CD4-positive, CD25-positive, alpha-beta regulatory T cell (primary cell): ENCODE measurements at regions not wholly inside any gene's neighbourhood (a gene's known extent, or its start where the extent isn't known, plus 50 kb on each side); places are given as distances from the start of the nearest gene placed in this dataset.

ENCODE experiments used
- ATAC-seq, 2 donors: fragments of 150-1000 bp; cut with Tn5 transposase; one replicate each; pipeline ENCODE4 v1.10.0; 2021; ENCODE audit warnings: low read depth in 2 of 2, moderate number of reproducible peaks in 2 of 2, moderate library complexity in 1 of 2
- DNase-seq, 3 donors: peaks; one replicate each; pipeline versions ENCODE4 v3.0.0 to v3.0.0-alpha.2; 2012 to 2022; ENCODE audit warnings: mixed read lengths in 1 of 3
- H3K27ac ChIP-seq: one replicate; pipeline ENCODE4 v1.7.0; 2013; ENCODE audit warnings: mild to moderate bottlenecking, low read length; ENCODE audit not compliant: insufficient read depth, poor library complexity, severe bottlenecking
- H3K27me3 ChIP-seq: one replicate; pipeline ENCODE4 v1.7.0; 2013; ENCODE audit warnings: low read length; ENCODE audit not compliant: control insufficient read depth, insufficient read depth
- H3K36me3 ChIP-seq: one replicate; pipeline ENCODE4 v1.7.0; 2013; ENCODE audit warnings: mild to moderate bottlenecking, low read length, moderate library complexity; ENCODE audit not compliant: control insufficient read depth, insufficient read depth
- H3K4me1 ChIP-seq: 2 replicates; pipeline ENCODE4 v1.7.0; 2013; ENCODE audit warnings: mild to moderate bottlenecking, low read length; ENCODE audit not compliant: insufficient read depth, control insufficient read depth, poor library complexity, severe bottlenecking
- H3K4me3 ChIP-seq: one replicate; pipeline ENCODE4 v1.7.0; 2013; ENCODE audit warnings: low read depth, mild to moderate bottlenecking, low read length, moderate library complexity
- H3K9me3 ChIP-seq, 2 experiments: 1 replicate in 1 of 2; 2 replicates in 1 of 2; pipeline ENCODE4 v1.7.0; 2013; ENCODE audit warnings: low read length in 2 of 2, mild to moderate bottlenecking in 1 of 2, moderate library complexity in 1 of 2; ENCODE audit not compliant: control insufficient read depth in 2 of 2
- H3K27ac Mint-ChIP-seq, 3 donors: one replicate each; pipeline ENCODE4 v1.8.0; 2020 to 2022; ENCODE audit warnings: mild to moderate bottlenecking in 3 of 3, mixed read lengths in 3 of 3, moderate library complexity in 2 of 3
- H3K27me3 Mint-ChIP-seq: one replicate; pipeline ENCODE4 v1.8.0; 2022; ENCODE audit warnings: mild to moderate bottlenecking, mixed read lengths
- H3K36me3 Mint-ChIP-seq: one replicate; pipeline ENCODE4 v1.8.0; 2020; ENCODE audit warnings: mixed read lengths
- H3K4me1 Mint-ChIP-seq, 4 donors: one replicate each; pipeline ENCODE4 v1.8.0; 2020 to 2022; ENCODE audit warnings: mixed read lengths in 4 of 4, mild to moderate bottlenecking in 1 of 4
- H3K4me3 Mint-ChIP-seq, 4 donors: one replicate each; pipeline ENCODE4 v1.8.0; 2020 to 2022; ENCODE audit warnings: mild to moderate bottlenecking in 4 of 4, mixed read lengths in 4 of 4, moderate library complexity in 3 of 4
- H3K9me3 Mint-ChIP-seq, 7 donors: one replicate each; pipeline ENCODE4 v1.8.0; 2020 to 2022; ENCODE audit warnings: mixed read lengths in 7 of 7, mild to moderate bottlenecking in 3 of 7, moderate library complexity in 2 of 7

DNA sequence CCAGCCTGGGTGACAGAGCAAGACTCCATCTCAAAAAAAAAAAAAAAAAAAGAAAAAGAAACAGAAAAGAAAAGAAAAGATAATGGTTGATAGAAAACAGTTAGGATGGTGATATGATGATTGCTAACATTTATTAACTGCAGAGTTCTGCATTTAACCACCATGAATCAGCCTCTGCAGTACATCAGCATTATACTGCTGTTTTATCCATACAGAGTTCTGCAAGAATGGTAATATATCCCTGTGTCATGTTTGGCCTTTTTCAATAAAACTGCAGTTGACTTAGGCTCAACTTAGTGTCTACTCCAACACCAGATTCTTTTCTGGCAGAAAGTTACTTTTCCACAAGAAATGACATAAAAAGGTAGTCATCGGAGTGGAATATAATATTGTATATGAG is 62.6 kb downstream of the DUSP6 start:
- no peak for ATAC-seq
- H3K27me3 ChIP-seq: no peaks in the 10 kb centered on the region

DNA sequence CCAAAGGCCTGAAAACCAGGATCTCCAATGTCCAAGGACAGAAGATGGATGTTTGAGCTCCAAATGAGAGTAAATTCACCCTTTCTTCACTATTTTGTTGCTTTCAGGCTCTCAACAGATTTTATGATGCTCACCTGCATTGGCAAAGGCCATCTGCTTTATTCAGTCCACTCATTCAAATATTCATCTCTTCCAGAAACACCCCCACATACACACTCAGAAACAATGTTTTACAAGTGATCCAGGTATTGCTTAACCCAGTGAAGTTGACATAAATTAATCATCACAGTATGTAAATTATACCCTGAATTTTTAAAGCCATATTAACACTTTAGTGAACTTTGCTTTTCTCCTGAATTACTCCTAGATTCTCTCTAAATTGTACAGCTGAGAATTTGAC is 63.3 kb downstream of the DUSP6 start:
- Mint-ChIP-seq H3K4me1 (no peaks in the 10 kb centered on the region), H3K36me3 (no peaks in the 10 kb centered on the region), H3K27me3 (peaks cover 8% of the 10 kb centered on the region), H3K4me3 (no peak overlapping the region), H3K27ac (peak overlapping the region in 1 of 3 donors; percentile 34), H3K9me3 (peaks cover 0 to 2% (median 0%) of the 10 kb centered on the region in 7 donors)
- no peak for DNase-seq
- no peak overlapping the region for H3K4me3 ChIP-seq
- H3K9me3 ChIP-seq: no peaks in the 10 kb centered on the region
- no peaks in the 10 kb centered on the region for H3K4me1 ChIP-seq
- no peaks in the 10 kb centered on the region for H3K36me3 ChIP-seq
- H3K27me3 ChIP-seq: no peaks in the 10 kb centered on the region
- H3K27ac ChIP-seq: no peak overlapping the region
- no peak for ATAC-seq

More for the DNA sequence above, 62.6 kb downstream of the DUSP6 start:
- Mint-ChIP-seq H3K4me3 (no peak overlapping the region), H3K9me3 (peaks cover 0 to 2% (median 0%) of the 10 kb centered on the region in 7 donors), H3K36me3 (no peaks in the 10 kb centered on the region), H3K27ac (no peak overlapping the region), H3K4me1 (peaks cover 0 to 2% (median 0%) of the 10 kb centered on the region in 4 donors), H3K27me3 (peaks cover 8% of the 10 kb centered on the region)
- Histone ChIP-seq H3K36me3 (no peaks in the 10 kb centered on the region), H3K4me1 (no peaks in the 10 kb centered on the region), H3K9me3 (no peaks in the 10 kb centered on the region), H3K4me3 (no peak overlapping the region), H3K27ac (no peak overlapping the region)
- DNase-seq: no peak

DNA sequence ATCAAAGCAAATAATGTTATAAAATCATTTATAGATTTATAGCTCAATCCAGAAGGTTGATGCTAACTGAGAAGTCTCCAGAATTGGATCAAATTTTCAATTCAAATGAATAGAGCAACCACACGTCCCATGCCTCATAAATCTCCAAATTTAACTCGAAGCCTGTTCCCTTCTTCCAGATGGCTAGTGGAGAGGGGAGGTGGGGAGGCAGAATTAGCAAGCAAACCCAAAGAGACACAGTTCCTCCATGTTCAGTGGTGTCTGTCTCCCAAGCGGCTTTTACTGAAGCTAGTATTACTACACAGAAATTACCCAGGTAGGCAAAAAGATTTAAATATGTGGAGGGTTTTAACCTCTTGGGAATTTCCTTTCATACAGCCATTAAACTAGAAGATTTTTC is 65.8 kb downstream of the DUSP6 start:
- H3K36me3 ChIP-seq: no peaks in the 10 kb centered on the region
- Mint-ChIP-seq H3K4me3 (no peak overlapping the region), H3K27me3 (peaks cover 8% of the 10 kb centered on the region), H3K27ac (no peak overlapping the region), H3K36me3 (no peaks in the 10 kb centered on the region), H3K4me1 (peaks cover 0 to 8% (median 4%) of the 10 kb centered on the region in 4 donors), H3K9me3 (peaks cover 0 to 2% (median 0%) of the 10 kb centered on the region in 7 donors)
- ATAC-seq (no peak), DNase-seq (no peak)
- H3K4me1 ChIP-seq: peaks cover 4% of the 10 kb centered on the region
- H3K4me3 ChIP-seq: no peak overlapping the region
- no peaks in the 10 kb centered on the region for H3K9me3 ChIP-seq
- H3K27me3 ChIP-seq: no peaks in the 10 kb centered on the region
- no peak overlapping the region for H3K27ac ChIP-seq

DNA sequence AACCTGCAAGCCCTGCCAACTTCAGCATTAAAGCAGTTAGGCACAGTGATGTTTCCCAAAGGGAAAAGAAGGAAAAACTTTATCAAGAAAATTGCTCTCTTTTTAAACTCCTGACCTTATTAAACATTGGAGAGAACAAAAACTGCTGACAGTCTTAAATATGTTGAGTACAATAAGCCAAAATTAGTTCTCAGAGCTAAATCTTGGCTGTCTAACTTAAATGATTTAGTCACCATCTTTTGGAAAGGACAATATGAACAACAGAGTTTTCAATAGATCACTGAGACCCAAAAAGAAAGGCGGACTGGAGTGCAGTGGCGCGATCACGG is 70.8 kb downstream of the DUSP6 start:
- Mint-ChIP-seq H3K27me3 (no peaks in the 10 kb centered on the region), H3K9me3 (peaks cover 0 to 2% (median 0%) of the 10 kb centered on the region in 7 donors), H3K27ac (peak overlapping the region; percentile 7 to 81 (median 14)), H3K36me3 (peaks cover 5% of the 10 kb centered on the region), H3K4me3 (peak overlapping the region in 3 of 4 donors; percentile 2 to 43 (median 3)), H3K4me1 (peaks cover 7 to 21% (median 13%) of the 10 kb centered on the region in 4 donors)
- H3K9me3 ChIP-seq: no peaks in the 10 kb centered on the region
- no peak overlapping the region for H3K27ac ChIP-seq
- no peak overlapping the region for H3K4me3 ChIP-seq
- no peaks in the 10 kb centered on the region for H3K36me3 ChIP-seq
- no peak for DNase-seq
- no peak for ATAC-seq
- peaks cover 1% of the 10 kb centered on the region for H3K27me3 ChIP-seq
- H3K4me1 ChIP-seq: peaks cover 17% of the 10 kb centered on the region

DNA sequence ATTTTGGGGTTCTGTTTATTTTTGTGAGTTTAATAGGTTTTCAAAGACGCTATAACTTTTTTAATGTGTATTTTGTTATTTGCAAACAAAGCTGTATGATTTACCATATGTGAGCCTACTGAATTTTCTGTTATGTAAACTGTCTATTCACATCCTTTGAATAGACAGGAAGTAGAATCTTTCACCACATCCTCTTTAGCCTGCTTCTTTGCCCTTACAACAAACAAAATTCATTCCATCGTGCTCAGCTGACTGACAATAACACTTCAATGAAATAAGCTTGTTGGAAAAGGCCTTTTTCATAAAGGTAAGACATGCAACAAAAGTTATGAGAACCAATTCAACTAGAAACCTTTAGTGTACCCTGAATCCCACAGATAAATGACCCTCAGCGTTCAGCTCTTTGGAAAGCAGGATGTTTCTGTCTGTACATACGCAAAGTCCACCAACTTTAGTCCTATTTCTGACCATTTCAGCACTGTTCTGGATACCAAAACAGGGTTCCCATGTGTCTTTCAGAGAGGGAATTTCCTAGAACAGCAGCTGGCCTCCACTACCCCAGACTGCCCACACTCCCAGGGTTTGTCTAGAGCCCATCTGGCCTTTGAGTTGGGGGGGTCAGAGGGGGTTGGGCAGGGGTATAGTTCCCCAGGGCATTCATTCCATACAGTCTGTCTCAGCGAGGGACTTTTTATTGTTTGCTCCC is 71.3 kb downstream of the DUSP6 start:
- peak overlapping the region; percentile 7 to 81 (median 14) for H3K27ac Mint-ChIP-seq
- peak in 2 of 3 donors; percentile 53 to 77 for DNase-seq
- H3K9me3 ChIP-seq: no peaks in the 10 kb centered on the region

DNA sequence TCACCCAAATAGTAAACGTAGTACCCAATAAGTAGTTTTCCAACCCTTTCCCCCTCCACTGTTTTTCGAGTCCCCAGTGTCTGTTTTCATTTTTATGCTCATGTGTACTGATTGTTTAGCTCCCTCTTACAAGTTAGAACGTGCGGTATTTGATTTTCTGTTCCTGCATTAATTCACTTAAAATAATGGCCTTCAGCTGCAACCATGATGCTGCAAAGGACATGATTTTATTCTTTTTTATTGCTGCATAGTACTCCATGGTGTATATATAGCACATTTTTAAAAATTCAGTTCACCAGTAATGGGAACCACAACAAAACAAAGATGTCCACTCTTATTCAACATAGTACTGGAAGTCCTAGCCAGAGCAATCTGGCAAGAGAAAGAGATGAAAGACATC is 72.8 kb downstream of the DUSP6 start:
- ATAC-seq: no peak
- H3K4me3 Mint-ChIP-seq: no peak overlapping the region

More for the DNA sequence above, 71.3 kb downstream of the DUSP6 start:
- peak overlapping the region in 3 of 4 donors; percentile 19 to 82 (median 72) for H3K4me3 Mint-ChIP-seq
- peaks cover 1% of the 10 kb centered on the region for H3K27me3 ChIP-seq
- peak overlapping the region; percentile 51 for H3K4me3 ChIP-seq
- H3K36me3 Mint-ChIP-seq: peaks cover 5% of the 10 kb centered on the region
- peak; percentile 57 to 87 for ATAC-seq
- peaks cover 17% of the 10 kb centered on the region for H3K4me1 ChIP-seq
- H3K36me3 ChIP-seq: no peaks in the 10 kb centered on the region
- no peaks in the 10 kb centered on the region for H3K27me3 Mint-ChIP-seq
- H3K9me3 Mint-ChIP-seq: peaks cover 0 to 2% (median 0%) of the 10 kb centered on the region in 7 donors
- H3K4me1 Mint-ChIP-seq: peaks cover 7 to 21% (median 13%) of the 10 kb centered on the region in 4 donors
- H3K27ac ChIP-seq: no peak overlapping the region

DNA sequence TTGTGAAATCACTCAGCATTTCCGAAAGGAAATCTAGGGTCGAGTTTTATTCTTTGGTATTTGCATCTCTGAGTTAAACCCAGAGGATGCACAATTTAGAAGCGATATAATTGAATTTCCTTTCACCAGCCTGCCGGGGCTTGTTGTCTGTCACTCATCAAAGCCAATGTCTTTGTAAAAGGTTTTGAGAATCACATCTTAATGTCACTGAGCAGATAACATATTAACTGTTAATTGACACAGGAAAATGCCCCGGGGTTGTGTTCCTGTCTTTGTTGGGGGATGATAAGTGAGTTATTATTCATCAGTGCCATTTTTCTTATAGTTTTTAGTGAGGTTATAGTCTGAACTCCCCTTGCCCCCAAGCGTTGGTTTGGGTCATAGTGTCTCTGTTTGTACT is 73.4 kb downstream of the DUSP6 start:
- Histone ChIP-seq H3K27ac (no peak overlapping the region), H3K27me3 (peaks cover 1% of the 10 kb centered on the region), H3K9me3 (no peaks in the 10 kb centered on the region), H3K4me1 (peaks cover 17% of the 10 kb centered on the region), H3K36me3 (no peaks in the 10 kb centered on the region), H3K4me3 (no peak overlapping the region)
- peaks cover 0 to 2% (median 0%) of the 10 kb centered on the region in 7 donors for H3K9me3 Mint-ChIP-seq
- no peaks in the 10 kb centered on the region for H3K27me3 Mint-ChIP-seq
- H3K27ac Mint-ChIP-seq: peak overlapping the region in 1 of 3 donors; percentile 11
- ATAC-seq (no peak), DNase-seq (no peak)
- peaks cover 5% of the 10 kb centered on the region for H3K36me3 Mint-ChIP-seq
- no peak overlapping the region for H3K4me3 Mint-ChIP-seq
- H3K4me1 Mint-ChIP-seq: peaks cover 7 to 21% (median 14%) of the 10 kb centered on the region in 4 donors

More for the DNA sequence above, 72.8 kb downstream of the DUSP6 start:
- H3K36me3 Mint-ChIP-seq: peaks cover 5% of the 10 kb centered on the region
- Histone ChIP-seq H3K36me3 (no peaks in the 10 kb centered on the region), H3K4me3 (no peak overlapping the region), H3K9me3 (no peaks in the 10 kb centered on the region), H3K27ac (no peak overlapping the region), H3K4me1 (peaks cover 17% of the 10 kb centered on the region), H3K27me3 (peaks cover 1% of the 10 kb centered on the region)
- H3K27ac Mint-ChIP-seq: no peak overlapping the region
- no peak for DNase-seq
- peaks cover 0 to 2% (median 0%) of the 10 kb centered on the region in 7 donors for H3K9me3 Mint-ChIP-seq
- H3K27me3 Mint-ChIP-seq: no peaks in the 10 kb centered on the region
- peaks cover 7 to 21% (median 13%) of the 10 kb centered on the region in 4 donors for H3K4me1 Mint-ChIP-seq

DNA sequence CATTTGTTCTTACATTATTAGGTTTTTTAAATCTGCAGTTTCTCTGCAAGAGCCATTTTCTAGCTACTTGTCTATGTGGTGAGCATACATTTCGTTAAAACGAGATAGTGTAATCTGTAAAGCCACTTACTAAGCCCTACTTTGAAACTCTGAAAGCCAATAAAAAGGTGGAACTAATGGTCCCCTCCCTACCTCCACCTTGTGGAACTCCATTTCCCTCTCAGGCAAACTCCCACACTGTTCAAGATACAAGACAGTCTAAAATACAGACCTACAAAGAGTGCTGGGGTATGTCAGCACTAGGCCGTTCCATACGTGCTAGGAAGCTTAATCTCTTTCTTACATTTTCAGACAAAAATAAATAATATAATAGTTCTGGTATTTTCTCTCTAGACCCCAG is 74.1 kb downstream of the DUSP6 start:
- ATAC-seq (no peak), DNase-seq (no peak)
- H3K9me3 Mint-ChIP-seq: peaks cover 0 to 4% (median 0%) of the 10 kb centered on the region in 7 donors
- no peak overlapping the region for H3K4me3 Mint-ChIP-seq
- H3K4me1 Mint-ChIP-seq: peaks cover 14 to 26% (median 20%) of the 10 kb centered on the region in 4 donors
- H3K36me3 Mint-ChIP-seq: peaks cover 5% of the 10 kb centered on the region
- Histone ChIP-seq H3K27ac (no peak overlapping the region), H3K36me3 (no peaks in the 10 kb centered on the region), H3K9me3 (no peaks in the 10 kb centered on the region), H3K4me3 (no peak overlapping the region), H3K4me1 (peaks cover 17% of the 10 kb centered on the region), H3K27me3 (peaks cover 1% of the 10 kb centered on the region)
- H3K27me3 Mint-ChIP-seq: no peaks in the 10 kb centered on the region
- H3K27ac Mint-ChIP-seq: no peak overlapping the region
